ENCODE measurements at regions not wholly inside any gene's neighbourhood (a gene's known extent, or its start where the extent isn't known, plus 50 kb on each side); places are given as distances from the start of the nearest gene placed in this dataset.
"Not testable (repeated sequence)": the region's sequence is repeated elsewhere in the genome, so short reads cannot be mapped to it uniquely, and the experiment has no call there.

GRCh38 chr10:28449926-28450325 lies 83.0 kb upstream of the WAC start:
- no peak for DNase-seq

- no peak for DNase-seq
Measured at GRCh38 chr10:28453926-28454325, 79.0 kb upstream of the WAC start.

GRCh38 chr10:28457110-28457509 lies 75.8 kb upstream of the WAC start:
- DNase-seq: no peak

GRCh38 chr10:28457873-28458272 lies 75.0 kb upstream of the WAC start:
- DNase-seq: not testable (repeated sequence)

- DNase-seq: no peak
Measured at GRCh38 chr10:28459453-28460144, 73.3 kb upstream of the WAC start.

GRCh38 chr10:28463141-28463540 lies 69.8 kb upstream of the WAC start:
- no peak for DNase-seq

- DNase-seq: peak; percentile 36
Measured at GRCh38 chr10:28463676-28464395, 69.1 kb upstream of the WAC start.

GRCh38 chr10:28467615-28468014 lies 65.3 kb upstream of the WAC start:
- DNase-seq: no peak

GRCh38 chr10:28468707-28469483 lies 64.0 kb upstream of the WAC start:
- DNase-seq: no peak

GRCh38 chr10:28470873-28471651 lies 61.9 kb upstream of the WAC start:
- DNase-seq: no peak

GRCh38 chr10:28471652-28472050 lies 61.3 kb upstream of the WAC start:
- no peak for DNase-seq

GRCh38 chr10:28478646-28479045 lies 54.3 kb upstream of the WAC start:
- no peak for DNase-seq

- no peak for DNase-seq
Measured at GRCh38 chr10:28479425-28479865, 53.5 kb upstream of the WAC start.

GRCh38 chr10:28479927-28480627 lies 52.8 kb upstream of the WAC start:
- DNase-seq: no peak

GRCh38 chr10:28480628-28480965 lies 52.3 kb upstream of the WAC start:
- DNase-seq: no peak

- DNase-seq: not testable (repeated sequence)
Measured at GRCh38 chr10:28481346-28481745, 51.6 kb upstream of the WAC start.

GRCh38 chr10:28481968-28482367 lies 51.0 kb upstream of the WAC start:
- no peak for DNase-seq
